ENCODE measurements at regions not wholly inside any gene's neighbourhood (a gene's known extent, or its start where the extent isn't known, plus 50 kb on each side); places are given as distances from the start of the nearest gene placed in this dataset.

DNA sequence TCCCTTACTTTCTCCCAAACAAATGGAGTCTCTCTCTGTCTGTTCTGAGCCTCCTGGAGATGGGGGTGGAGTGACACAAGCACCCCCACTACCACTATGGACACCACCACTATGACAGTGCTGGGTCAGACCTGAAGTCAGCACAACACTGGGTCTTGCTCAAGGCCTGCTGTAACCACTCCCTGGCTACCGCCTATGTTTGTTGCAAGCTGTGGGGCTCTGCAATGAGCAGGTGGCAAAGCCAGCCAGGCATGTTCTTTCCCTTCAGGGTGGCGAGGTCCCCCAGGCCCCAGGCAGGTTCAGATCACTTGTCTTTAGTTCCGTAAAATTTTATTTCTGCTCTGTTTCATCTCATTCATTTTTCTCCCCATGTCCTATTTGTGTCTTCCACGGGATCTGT, 349.8 kb downstream of the TMEM121 start:
- TF ChIP-seq, protein P1, sequence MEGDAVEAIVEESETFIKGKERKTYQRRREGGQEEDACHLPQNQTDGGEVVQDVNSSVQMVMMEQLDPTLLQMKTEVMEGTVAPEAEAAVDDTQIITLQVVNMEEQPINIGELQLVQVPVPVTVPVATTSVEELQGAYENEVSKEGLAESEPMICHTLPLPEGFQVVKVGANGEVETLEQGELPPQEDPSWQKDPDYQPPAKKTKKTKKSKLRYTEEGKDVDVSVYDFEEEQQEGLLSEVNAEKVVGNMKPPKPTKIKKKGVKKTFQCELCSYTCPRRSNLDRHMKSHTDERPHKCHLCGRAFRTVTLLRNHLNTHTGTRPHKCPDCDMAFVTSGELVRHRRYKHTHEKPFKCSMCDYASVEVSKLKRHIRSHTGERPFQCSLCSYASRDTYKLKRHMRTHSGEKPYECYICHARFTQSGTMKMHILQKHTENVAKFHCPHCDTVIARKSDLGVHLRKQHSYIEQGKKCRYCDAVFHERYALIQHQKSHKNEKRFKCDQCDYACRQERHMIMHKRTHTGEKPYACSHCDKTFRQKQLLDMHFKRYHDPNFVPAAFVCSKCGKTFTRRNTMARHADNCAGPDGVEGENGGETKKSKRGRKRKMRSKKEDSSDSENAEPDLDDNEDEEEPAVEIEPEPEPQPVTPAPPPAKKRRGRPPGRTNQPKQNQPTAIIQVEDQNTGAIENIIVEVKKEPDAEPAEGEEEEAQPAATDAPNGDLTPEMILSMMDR (IDR thresholded peaks at IDR 0.05), result no peak
- no peak for TF ChIP-seq POLR2A (IDR thresholded peaks at IDR 0.05)

Data from heart left ventricle (tissue), 13 donors.